T47D (cell line): ENCODE measurements at regions not wholly inside any gene's neighbourhood (a gene's known extent, or its start where the extent isn't known, plus 50 kb on each side); places are given as distances from the start of the nearest gene placed in this dataset.

ENCODE experiments used
- DNase-seq, 2 experiments: peaks; one replicate each; pipeline versions ENCODE4 v3.0.0 to v3.0.0-alpha.2; 2011 to 2012; ENCODE audit warnings: low read depth in 1 of 2, low spot score in 1 of 2
- JUND ChIP-seq: IDR thresholded peaks from 2 replicates; pipeline ENCODE4 v1.6.1; 2012; ENCODE audit warnings: low read depth
- in situ Hi-C: cut with HindIII; loops from 2 replicates; pipeline ENCODE4 v1.10.0; 2016; ENCODE audit warnings: low sequenced_read_pairs, low pct_unique_long_range_greater_than_20kb

DNA sequence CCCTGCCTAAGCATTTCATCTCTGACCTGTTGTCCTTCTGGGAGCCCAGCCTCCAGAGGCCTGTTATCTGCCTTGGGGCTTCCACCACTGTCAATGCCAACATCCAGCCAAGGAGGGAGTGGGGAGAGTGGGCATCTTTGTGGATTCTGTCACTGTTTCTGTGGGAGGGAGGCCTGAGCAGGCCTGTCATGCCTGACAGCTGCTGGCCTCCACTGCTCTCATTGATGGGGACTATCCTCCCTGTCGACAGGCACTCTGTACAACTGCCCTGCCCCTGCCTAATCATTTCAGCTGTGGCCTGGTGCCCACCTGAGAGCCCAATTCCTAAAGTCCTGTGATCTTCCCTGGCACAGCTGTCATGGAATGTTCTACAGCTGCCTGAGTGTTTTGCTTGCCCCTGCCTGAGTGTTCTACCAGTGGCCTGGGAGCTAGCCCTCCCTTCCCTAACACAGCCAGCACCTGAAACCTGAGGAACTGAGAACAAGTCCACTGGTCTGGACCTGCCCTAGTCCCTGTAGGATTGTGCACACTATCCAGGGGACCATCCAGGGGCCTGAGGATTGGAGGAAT, 145.3 kb downstream of the FAM83B start:
- in situ Hi-C loops, result no loop called here
- no peak for TF ChIP-seq JUND
- no peak for DNase-seq

DNA sequence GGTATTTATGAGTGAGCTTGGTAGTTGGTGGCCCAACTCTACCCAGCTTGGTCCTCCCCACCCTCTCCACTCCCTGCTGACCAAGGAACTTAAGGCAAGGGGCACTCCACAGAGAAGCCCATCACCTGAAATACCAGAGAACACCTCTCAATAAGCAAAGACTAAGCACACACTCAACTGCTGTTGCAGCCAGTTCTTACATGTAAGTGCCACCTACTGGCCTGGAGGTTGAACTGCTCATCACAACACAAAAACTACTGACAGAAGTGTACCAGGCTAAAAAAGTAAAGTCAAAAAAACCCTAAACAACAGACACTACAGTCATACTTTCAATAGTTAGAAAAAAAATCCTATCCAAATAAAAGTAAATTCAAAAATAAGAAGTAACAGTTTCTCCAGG, 146.2 kb downstream of the FAM83B start:
- in situ Hi-C loops, result no loop called here
- DNase-seq, result peak in 1 of 2 experiments; percentile 30
- TF ChIP-seq JUND, result no peak

DNA sequence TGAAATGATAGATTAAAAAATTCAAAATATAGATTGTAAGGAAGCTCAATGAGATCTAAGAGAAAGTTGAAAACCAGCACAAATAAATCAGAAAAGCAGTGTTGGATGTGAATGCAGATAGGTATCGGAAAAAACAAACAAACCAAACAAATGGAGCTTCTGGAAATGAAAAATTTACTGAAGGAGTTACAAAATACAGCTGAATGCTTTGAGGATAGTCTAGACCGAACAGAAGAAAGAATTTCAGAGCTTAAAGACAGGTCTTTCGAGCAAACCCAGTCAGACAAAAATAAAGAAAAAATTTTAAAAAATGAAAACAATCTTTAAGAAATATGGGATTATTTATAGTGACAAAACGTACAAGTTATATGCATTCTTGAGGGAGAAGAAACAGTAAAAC, 146.7 kb downstream of the FAM83B start:
- in situ Hi-C loops, result no loop called here
- TF ChIP-seq JUND, result no peak
- DNase-seq, result no peak

DNA sequence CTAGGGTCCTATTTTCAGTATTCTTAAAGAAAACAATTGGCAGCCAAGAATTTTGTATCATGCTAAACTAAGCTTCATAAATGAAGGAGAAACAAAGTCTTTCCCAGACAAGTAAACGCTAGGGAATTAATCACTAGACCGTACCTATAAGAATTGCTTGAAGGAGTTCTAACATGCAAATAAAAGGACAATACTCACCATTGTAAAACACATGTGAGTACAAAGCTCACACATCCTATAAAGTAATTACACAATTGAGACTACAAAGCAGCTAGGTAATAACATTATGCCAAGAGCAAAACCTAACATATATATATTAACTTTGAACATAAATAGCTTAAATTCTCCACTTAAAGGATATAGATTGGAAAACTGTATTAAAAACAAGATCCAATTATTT, 147.4 kb downstream of the FAM83B start:
- TF ChIP-seq JUND, result no peak
- in situ Hi-C loops, result no loop called here
- no peak for DNase-seq

DNA sequence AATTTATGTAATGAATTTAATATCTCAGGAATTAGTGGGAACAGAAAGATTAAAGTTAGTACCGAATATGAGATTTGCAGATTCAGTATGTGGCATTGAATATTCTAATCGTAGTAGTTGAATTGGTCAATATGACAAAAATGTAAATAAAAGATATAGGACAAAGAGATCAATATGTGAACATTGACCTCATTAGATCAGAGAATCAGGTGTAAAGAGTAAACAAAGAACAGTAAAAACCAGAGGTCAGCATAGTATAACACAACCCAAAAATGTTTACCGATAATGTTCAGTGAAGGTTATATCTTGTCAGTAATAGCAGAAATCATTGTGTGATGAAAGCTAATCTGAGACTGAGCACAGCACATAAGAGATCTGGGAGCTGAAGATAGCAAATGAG, 152.0 kb downstream of the FAM83B start:
- no peak for DNase-seq
- no peak for TF ChIP-seq JUND
- in situ Hi-C loops, result no loop called here

DNA sequence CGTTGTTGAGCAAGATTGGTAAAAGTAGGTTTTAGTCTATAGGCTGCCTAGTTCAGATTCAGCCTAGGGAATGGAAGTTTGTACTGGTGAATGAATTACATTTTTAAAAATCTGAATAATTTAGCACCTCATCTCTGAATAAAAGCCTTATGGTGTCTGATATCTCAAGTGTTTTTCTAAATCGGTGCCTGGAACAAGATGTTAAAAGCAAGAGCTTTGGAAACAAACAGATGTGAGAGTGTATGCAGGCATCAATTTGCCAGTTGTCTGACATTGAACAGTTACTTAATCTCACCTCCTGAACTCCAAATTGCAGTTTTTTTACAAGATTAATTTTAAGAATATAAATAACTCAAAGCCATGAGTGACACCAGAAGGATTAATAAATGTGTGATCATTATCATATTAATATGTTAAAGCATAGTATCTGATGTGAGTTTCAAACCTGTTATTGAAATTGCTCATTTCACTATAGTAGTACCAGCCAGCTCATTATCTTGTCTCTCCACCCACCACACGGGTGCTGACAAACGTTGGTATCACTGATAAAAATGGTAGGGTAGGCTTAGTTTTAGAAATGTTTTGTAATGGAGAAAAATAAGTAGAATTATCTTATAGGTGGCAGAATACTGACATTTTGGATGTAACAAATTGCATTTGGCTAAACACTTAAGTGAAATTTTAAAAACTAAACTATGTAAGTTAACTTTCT, 157.3 kb downstream of the FAM83B start:
- no peak for DNase-seq
- in situ Hi-C loops, result no loop called here
- no peak for TF ChIP-seq JUND

DNA sequence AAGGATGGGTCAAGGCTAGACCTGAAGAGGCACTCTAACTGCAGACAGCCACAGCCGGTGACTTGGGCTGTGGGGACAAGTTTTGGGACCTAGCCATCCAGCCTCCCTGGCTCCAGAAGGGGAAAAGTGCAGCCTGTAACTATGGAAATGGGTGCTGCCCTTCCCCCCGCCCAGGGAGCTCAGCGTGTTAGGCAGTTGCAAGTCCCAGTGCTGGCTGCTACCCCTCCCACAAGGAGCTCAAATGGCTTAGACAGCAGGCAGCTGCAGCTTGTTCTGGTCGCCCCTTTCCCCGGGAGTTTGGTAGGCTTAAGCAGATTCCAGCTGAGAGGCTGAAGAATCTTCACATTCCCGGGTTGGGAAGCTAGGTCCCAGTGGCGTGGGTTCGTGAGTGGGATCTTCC, 162.6 kb downstream of the FAM83B start:
- TF ChIP-seq JUND, result no peak
- DNase-seq, result no peak
- in situ Hi-C loops, result no loop called here

DNA sequence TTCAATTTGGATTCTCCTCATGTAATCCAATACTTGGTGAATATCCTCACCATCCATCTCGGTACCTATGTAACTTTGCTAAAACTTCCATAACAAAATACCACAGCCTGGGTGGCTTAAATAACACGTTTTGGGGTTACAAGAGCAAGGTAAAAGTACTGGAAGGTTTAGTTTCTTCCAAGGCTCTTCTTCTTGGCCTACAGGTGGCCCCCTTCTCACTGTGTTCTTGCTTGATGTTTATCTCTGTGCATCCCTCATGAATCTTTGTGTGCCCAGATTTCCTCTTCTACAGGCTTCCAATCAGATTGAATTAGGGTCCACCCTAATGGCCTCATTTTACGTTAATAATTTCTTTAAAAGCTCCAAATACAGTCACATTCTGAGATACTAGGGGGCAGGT, 163.3 kb upstream of the HCRTR2 start:
- in situ Hi-C loops, result no loop called here
- no peak for DNase-seq
- TF ChIP-seq JUND, result no peak

DNA sequence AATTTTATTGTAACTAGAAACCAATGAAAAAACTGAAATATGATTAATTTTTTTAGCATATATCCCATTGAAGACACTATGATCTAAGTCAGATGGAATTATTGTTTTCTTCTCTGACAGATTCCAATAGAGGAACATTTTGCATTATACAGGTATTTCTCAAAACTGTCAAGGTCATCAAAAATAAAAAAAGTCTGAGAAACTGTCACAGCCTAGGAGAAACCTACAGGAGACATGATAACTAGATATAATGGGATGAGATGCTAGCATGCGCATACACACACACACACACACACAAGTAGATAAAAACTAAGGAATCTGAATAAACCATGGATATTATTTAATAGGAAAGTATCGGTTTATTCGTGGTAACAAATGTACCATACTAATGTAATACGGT, 161.9 kb upstream of the HCRTR2 start:
- in situ Hi-C loops, result no loop called here
- no peak for TF ChIP-seq JUND
- no peak for DNase-seq

DNA sequence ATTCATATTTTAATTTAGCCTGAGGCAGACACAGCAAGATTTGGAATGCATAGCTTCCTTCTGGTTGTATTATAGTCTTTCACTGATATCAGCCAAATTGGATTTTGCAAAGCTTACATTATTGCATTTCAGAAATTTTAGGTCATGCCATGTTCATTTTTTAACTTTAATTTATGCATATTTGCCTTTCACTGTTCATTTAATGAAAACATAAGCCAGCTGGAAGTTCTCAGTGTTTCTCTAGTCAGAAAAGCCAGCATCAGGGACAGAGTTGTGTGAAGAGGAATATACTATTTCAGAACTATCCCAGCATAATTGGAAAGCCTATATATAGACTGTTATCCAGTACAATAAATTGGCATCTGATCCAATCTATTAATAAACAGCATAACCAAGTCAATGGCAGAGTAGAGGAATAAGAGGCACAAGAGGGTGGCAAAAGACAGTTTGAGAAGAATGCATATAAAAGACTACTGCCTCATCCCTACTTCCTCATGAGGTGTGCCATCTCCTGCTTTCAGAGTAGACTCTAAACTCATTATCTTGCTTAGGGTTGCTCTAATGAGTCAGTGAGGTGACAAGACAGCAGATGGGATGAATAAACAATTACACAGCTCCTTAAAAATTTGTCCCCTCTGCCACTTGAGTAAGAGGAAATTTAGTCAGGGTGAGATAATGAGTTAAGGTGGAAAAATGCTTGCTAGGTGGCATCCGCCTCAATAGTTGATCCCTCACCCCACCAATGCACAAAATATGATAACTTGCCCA, 159.8 kb upstream of the HCRTR2 start:
- in situ Hi-C loops, result no loop called here
- DNase-seq, result no peak
- TF ChIP-seq JUND, result no peak

DNA sequence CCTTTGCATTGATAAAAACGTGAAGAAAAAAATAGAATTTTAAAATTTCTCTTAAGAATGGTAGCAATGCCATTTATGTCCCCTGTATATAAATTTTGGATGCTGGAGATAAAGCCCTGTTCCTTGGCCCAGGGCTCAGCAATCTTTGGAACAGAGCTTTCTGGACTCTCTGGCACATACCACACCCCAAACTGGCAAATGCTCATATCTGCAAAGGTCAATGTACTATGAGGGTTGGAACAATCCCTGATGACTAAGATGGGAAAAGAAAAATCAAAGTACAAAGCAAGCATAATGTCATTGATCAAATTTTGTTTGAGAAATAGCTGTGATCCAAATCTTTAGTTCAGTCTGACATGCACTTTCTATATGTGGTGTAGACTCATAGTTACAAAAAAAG, 158.1 kb upstream of the HCRTR2 start:
- no peak for TF ChIP-seq JUND
- no peak for DNase-seq
- in situ Hi-C loops, result no loop called here

DNA sequence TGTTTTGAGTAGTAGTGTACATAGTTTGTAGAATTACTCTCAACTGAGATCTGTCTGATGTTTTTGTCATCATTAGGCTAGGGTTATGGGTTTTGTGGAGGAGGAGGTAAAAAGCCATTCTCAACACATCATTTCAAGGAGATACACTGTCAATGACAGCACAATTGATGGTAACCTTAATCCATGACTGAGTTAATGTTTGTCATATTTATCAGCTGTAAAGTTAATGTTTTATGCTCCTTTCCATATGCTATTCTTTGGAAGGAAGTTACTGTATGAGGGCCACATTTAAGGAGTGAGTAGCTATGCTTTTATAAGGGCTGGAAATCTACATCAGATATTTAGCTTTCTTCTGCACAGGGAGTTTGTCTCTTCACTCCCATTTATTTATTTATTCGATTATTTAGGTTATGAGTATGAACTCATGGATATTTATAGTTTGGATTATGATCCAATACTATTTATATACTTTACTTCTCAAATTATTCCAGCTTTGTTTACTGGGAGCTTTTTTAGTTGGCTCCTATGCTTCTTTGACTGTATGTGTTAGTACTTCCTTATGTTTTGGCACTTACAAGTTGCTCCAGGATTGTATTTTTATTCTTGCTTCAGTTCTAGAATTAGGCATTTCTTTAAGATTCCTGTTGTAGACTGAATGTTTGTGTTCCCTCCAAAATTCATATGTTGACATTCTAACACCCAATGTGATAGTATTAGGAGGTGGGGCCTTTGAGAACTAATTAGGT, 156.6 kb upstream of the HCRTR2 start:
- no peak for TF ChIP-seq JUND
- DNase-seq, result no peak
- in situ Hi-C loops, result no loop called here

DNA sequence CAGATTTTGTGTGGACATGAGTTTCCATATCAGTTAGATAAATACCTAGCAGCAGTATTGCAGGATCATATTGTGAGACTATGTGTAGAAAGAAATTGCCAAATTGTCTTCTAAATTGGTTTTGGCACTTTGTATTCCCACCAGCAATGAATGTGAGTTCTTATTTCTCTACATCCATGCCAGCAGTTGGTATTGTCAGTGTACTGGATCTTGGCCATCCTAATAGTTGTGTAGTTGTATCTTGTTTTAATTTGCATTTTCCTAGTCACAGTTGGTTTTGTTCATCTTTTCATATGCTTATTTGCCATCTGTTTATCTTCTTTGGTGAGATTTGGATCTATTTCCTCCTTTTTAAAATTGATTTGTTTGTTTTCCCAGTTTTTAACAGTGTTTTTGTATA, 154.7 kb upstream of the HCRTR2 start:
- in situ Hi-C loops, result no loop called here
- DNase-seq, result no peak
- no peak for TF ChIP-seq JUND
